ENCODE measurements at regions not wholly inside any gene's neighbourhood (a gene's known extent, or its start where the extent isn't known, plus 50 kb on each side); places are given as distances from the start of the nearest gene placed in this dataset.
A peak's percentile ranks its signal among the peaks of the same experiment; 100 is the strongest.

DNA sequence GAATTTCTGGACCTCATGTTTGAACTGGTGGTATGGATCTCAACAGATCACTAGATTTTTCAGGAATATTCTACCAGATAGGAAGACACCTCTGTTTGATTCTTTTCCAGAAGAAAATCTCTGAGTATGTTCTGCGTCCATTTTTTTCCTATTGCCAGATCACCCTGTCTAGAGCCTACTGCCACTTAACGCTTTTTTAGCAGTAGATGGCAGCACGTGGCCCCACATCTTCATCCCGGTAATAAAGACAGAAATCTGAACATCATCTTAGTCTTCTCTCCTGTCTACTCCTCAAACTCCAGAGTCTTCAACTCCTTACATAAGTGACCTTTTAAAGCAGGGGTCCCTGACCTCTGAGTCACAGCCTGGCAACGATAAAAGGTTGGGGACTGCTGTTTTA is 184.7 kb downstream of the TMA16 start:
- TF ChIP-seq EZH2 (IDR thresholded peaks at IDR 0.05) (no peak), EZH2phosphoT487 (IDR thresholded peaks at IDR 0.05) (no peak)
- TF ChIP-seq, protein P1, sequence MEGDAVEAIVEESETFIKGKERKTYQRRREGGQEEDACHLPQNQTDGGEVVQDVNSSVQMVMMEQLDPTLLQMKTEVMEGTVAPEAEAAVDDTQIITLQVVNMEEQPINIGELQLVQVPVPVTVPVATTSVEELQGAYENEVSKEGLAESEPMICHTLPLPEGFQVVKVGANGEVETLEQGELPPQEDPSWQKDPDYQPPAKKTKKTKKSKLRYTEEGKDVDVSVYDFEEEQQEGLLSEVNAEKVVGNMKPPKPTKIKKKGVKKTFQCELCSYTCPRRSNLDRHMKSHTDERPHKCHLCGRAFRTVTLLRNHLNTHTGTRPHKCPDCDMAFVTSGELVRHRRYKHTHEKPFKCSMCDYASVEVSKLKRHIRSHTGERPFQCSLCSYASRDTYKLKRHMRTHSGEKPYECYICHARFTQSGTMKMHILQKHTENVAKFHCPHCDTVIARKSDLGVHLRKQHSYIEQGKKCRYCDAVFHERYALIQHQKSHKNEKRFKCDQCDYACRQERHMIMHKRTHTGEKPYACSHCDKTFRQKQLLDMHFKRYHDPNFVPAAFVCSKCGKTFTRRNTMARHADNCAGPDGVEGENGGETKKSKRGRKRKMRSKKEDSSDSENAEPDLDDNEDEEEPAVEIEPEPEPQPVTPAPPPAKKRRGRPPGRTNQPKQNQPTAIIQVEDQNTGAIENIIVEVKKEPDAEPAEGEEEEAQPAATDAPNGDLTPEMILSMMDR (IDR thresholded peaks at IDR 0.05): peak; percentile 31
- Histone ChIP-seq H3K4me2 (no peak overlapping the region), H3K9ac (no peak overlapping the region), H3K4me1 (no peaks in the 10 kb centered on the region), H3F3A (ENCODE audit: low read depth) (no peaks in the 10 kb centered on the region), H3K27ac (no peak overlapping the region), H3K27me3 (no peaks in the 10 kb centered on the region), H4K20me1 (ENCODE audit: low read depth) (no peaks in the 10 kb centered on the region), H3K4me3 (no peak overlapping the region), H3K9me3 (ENCODE audit: low read depth) (no peaks in the 10 kb centered on the region), H2AFZ (replicated peaks) (peak overlapping the region; percentile 40), H3K79me2 (ENCODE audit: low read depth) (no peaks in the 10 kb centered on the region), H3K36me3 (no peaks in the 10 kb centered on the region)
- peaks cover 2% of the 10 kb centered on the region for H3K9me3 Mint-ChIP-seq
- no peak overlapping the region for H3K4me3 Mint-ChIP-seq
- DNase-seq (ENCODE audit: low spot score): peak; percentile 18
- no peaks in the 10 kb centered on the region for H3K27me3 Mint-ChIP-seq (ENCODE audit: insufficient read depth, low read depth)
- no peaks in the 10 kb centered on the region for H3K4me1 Mint-ChIP-seq
- no peaks in the 10 kb centered on the region for H3K36me3 Mint-ChIP-seq
- H3K27ac Mint-ChIP-seq: no peak overlapping the region

DNA sequence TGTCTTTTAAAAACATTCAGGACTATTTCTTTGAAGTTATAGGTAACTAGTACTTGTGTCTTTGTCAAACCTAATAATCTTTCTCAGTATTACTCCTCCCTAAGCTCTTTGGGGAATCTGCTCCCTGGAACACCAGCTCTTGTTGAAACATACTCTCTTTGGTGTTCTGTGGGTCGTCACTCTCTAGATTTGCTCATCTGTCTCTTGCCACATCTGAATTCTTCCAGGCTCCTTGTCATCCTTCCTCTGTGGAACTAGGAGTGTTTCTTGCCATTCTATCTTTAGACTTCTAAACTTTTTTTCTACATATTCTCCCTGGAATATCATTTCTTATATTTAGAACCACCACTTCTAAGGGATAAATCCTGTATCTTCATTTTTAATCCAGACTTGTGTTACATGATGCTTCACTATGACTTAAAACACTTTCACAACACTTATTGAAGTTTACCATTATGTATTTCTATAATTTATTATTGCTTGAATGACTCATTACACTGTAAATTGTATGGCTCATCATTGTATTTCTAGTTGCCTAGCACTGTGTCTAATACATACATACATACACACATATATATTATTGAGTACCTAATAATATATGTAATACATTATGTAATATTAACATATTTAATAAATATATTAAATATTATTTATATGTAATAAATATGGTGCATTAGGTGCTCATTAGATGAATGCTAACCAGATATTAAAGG is 186.1 kb downstream of the TMA16 start:
- Histone ChIP-seq H3K79me2 (ENCODE audit: low read depth) (no peaks in the 10 kb centered on the region), H3K27ac (no peak overlapping the region), H4K20me1 (ENCODE audit: low read depth) (no peaks in the 10 kb centered on the region), H3F3A (ENCODE audit: low read depth) (no peaks in the 10 kb centered on the region), H2AFZ (replicated peaks) (peak overlapping the region; percentile 34), H3K4me2 (no peak overlapping the region), H3K27me3 (no peaks in the 10 kb centered on the region), H3K9me3 (ENCODE audit: low read depth) (no peaks in the 10 kb centered on the region), H3K4me1 (no peaks in the 10 kb centered on the region), H3K36me3 (no peaks in the 10 kb centered on the region), H3K4me3 (no peak overlapping the region), H3K9ac (no peak overlapping the region)
- H3K27me3 Mint-ChIP-seq (ENCODE audit: insufficient read depth, low read depth): no peaks in the 10 kb centered on the region
- H3K27ac Mint-ChIP-seq: no peak overlapping the region
- H3K36me3 Mint-ChIP-seq: no peaks in the 10 kb centered on the region
- H3K4me1 Mint-ChIP-seq: no peaks in the 10 kb centered on the region
- peaks cover 2% of the 10 kb centered on the region for H3K9me3 Mint-ChIP-seq
- H3K4me3 Mint-ChIP-seq: no peak overlapping the region
- DNase-seq (ENCODE audit: low spot score): no peak
- TF ChIP-seq, protein P1 (IDR thresholded peaks at IDR 0.05): no peak
- TF ChIP-seq EZH2phosphoT487 (IDR thresholded peaks at IDR 0.05) (no peak), EZH2 (IDR thresholded peaks at IDR 0.05) (no peak)

DNA sequence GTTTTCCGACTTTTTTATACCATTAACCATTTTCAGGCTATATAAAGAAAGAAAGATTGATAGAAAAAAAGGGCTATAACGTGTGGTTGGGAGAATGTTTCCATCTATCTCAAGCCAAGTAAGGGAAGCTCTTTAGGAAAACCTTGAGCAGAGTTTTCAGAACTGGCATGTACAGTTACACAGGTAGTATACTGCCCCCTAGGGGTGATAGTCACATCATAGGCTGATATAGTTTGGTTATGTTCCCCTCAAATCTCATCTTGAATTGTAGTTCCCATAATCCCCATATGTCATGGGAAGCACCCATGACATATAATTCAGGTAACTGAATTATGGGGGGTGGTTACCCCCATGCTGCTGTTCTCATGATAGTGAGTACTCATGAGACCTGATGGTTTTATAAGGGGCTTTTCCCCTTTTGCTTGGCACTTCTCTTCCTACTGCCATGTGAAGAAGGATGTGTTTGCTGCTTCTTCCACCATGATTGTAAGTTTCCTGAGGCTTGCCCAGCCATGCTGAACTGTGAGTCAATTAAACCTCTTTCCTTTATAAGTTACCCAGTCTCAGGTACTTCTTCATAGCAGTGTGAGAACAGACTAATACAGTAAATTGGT is 186.8 kb downstream of the TMA16 start:
- Histone ChIP-seq H3F3A (ENCODE audit: low read depth) (no peaks in the 10 kb centered on the region), H3K4me2 (no peak overlapping the region), H3K27me3 (no peaks in the 10 kb centered on the region), H2AFZ (replicated peaks) (no peak overlapping the region), H4K20me1 (ENCODE audit: low read depth) (no peaks in the 10 kb centered on the region), H3K79me2 (ENCODE audit: low read depth) (no peaks in the 10 kb centered on the region), H3K9ac (no peak overlapping the region), H3K9me3 (ENCODE audit: low read depth) (no peaks in the 10 kb centered on the region), H3K36me3 (no peaks in the 10 kb centered on the region), H3K4me1 (no peaks in the 10 kb centered on the region), H3K27ac (no peak overlapping the region), H3K4me3 (no peak overlapping the region)
- H3K4me3 Mint-ChIP-seq: no peak overlapping the region
- no peaks in the 10 kb centered on the region for H3K27me3 Mint-ChIP-seq (ENCODE audit: insufficient read depth, low read depth)
- no peak for TF ChIP-seq EZH2 (IDR thresholded peaks at IDR 0.05)
- TF ChIP-seq, protein P1 (IDR thresholded peaks at IDR 0.05): peak; percentile 79
- H3K36me3 Mint-ChIP-seq: no peaks in the 10 kb centered on the region
- H3K4me1 Mint-ChIP-seq: no peaks in the 10 kb centered on the region
- peak; percentile 78 for DNase-seq (ENCODE audit: low spot score)
- peaks cover 2% of the 10 kb centered on the region for H3K9me3 Mint-ChIP-seq
- no peak overlapping the region for H3K27ac Mint-ChIP-seq
